Mesendoderm (in vitro differentiated cells): ENCODE measurements at regions not wholly inside any gene's neighbourhood (a gene's known extent, or its start where the extent isn't known, plus 50 kb on each side); places are given as distances from the start of the nearest gene placed in this dataset.

Experiments
- DNase-seq: peaks from one replicate; pipeline ENCODE4 v3.0.0; 2013
- H2AK5ac ChIP-seq: 2 replicates; pipeline ENCODE4 v1.6.1; 2013; ENCODE audit warnings: low read length, inconsistent platforms
- H2BK120ac ChIP-seq: 2 replicates; pipeline ENCODE4 v1.6.1; 2013; ENCODE audit warnings: low read depth, mild to moderate bottlenecking, low read length, moderate library complexity, mixed read lengths
- H2BK15ac ChIP-seq: replicated peaks from 2 replicates; pipeline ENCODE4 v1.6.1; 2013; ENCODE audit warnings: low read depth, mild to moderate bottlenecking, moderate library complexity
- H2BK5ac ChIP-seq: 2 replicates; pipeline ENCODE4 v1.6.1; 2013; ENCODE audit warnings: low read length, inconsistent platforms
- H3K18ac ChIP-seq: 2 replicates; pipeline ENCODE4 v1.6.1; 2013; ENCODE audit warnings: mild to moderate bottlenecking, low read length, mixed read lengths
- H3K23ac ChIP-seq: one replicate; pipeline ENCODE4 v1.6.1; 2013; ENCODE audit warnings: low read length
- H3K27ac ChIP-seq: 2 replicates; pipeline ENCODE4 v1.5.1; 2013; ENCODE audit warnings: low read depth, mild to moderate bottlenecking, inconsistent platforms, low read length, moderate library complexity
- H3K27me3 ChIP-seq: 2 replicates; pipeline ENCODE4 v1.6.1; 2013; ENCODE audit warnings: low read length, control low read depth, mild to moderate bottlenecking, inconsistent platforms; ENCODE audit not compliant: insufficient read depth, poor library complexity
- H3K36me3 ChIP-seq: 2 replicates; pipeline ENCODE4 v1.6.1; 2013; ENCODE audit warnings: low read length, inconsistent platforms; ENCODE audit not compliant: control insufficient read depth, insufficient read depth
- H3K4ac ChIP-seq: one replicate; pipeline ENCODE4 v1.6.1; 2013; ENCODE audit warnings: low read depth, mild to moderate bottlenecking, low read length, moderate library complexity
- H3K4me1 ChIP-seq: 2 replicates; pipeline ENCODE4 v1.6.1; 2013; ENCODE audit warnings: low read depth, low read length, inconsistent platforms; ENCODE audit not compliant: control insufficient read depth
- H3K4me2 ChIP-seq: 2 replicates; pipeline ENCODE4 v1.6.1; 2013; ENCODE audit warnings: low read length
- H3K4me3 ChIP-seq: 2 replicates; pipeline ENCODE4 v1.5.1; 2013; ENCODE audit warnings: mild to moderate bottlenecking, low read length
- H3K56ac ChIP-seq: one replicate; pipeline ENCODE4 v1.6.1; 2013; ENCODE audit warnings: low read length
- H3K79me1 ChIP-seq: 2 replicates; pipeline ENCODE4 v1.6.1; 2013; ENCODE audit warnings: low read length, inconsistent platforms
- H3K79me2 ChIP-seq: 2 replicates; pipeline ENCODE4 v1.6.1; 2013; ENCODE audit warnings: mild to moderate bottlenecking, low read length; ENCODE audit not compliant: control insufficient read depth, insufficient read depth
- H3K9ac ChIP-seq: 2 replicates; pipeline ENCODE4 v1.6.1; 2013; ENCODE audit warnings: low read length, inconsistent platforms
- H4K5ac ChIP-seq: one replicate; pipeline ENCODE4 v1.6.1; 2013; ENCODE audit warnings: low read length
- H4K8ac ChIP-seq: one replicate; pipeline ENCODE4 v1.6.1; 2013; ENCODE audit warnings: low read depth, mild to moderate bottlenecking, control low read depth, low read length, moderate library complexity
- WGBS: extraction: QIAGEN DNeasy Blood & Tissue Kit; methylation state at CpG from one replicate; pipeline ENCODE4 v1.1.7; 2013; ENCODE audit warnings: low lambda C conversion rate, missing lambda C conversion rate; ENCODE audit not compliant: insufficient coverage; ENCODE audit errors: extremely low coverage; 5-methylcytosine and 5-hydroxymethylcytosine counted together

DNA sequence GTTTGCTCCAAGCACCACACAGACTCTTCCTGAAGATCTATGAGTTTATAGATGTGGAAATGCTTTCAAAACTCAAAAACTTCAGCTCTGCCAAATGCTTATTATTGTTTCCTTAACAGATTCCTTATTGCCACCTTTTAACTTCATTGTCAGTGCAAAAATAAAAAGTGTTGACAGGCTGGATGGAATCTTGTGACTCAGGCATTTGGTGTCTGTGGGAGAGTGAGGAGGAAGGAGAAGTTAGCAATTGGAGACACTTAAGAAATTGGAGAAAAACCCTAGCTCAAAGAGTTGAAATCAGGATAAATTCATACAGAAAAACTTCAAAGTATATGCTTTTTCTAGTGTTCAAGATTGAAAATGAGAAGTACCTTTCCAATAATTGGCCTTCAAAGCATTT, 140.6 kb upstream of the PUM3 start:
- H3K23ac ChIP-seq: no peak overlapping the region
- no peak overlapping the region for H3K4ac ChIP-seq
- no peak overlapping the region for H2AK5ac ChIP-seq
- no peak overlapping the region for H4K8ac ChIP-seq
- no peaks in the 10 kb centered on the region for H3K79me2 ChIP-seq
- no peak overlapping the region for H3K56ac ChIP-seq
- H3K4me2 ChIP-seq: no peak overlapping the region
- no peaks in the 10 kb centered on the region for H3K27me3 ChIP-seq
- no peak overlapping the region for H2BK15ac ChIP-seq
- no peaks in the 10 kb centered on the region for H3K79me1 ChIP-seq
- H3K9ac ChIP-seq: no peak overlapping the region
- no peak overlapping the region for H3K27ac ChIP-seq
- H3K4me1 ChIP-seq: no peaks in the 10 kb centered on the region
- no peak overlapping the region for H2BK120ac ChIP-seq
- no peak overlapping the region for H3K4me3 ChIP-seq
- H4K5ac ChIP-seq: no peak overlapping the region
- H3K18ac ChIP-seq: no peak overlapping the region
- no peaks in the 10 kb centered on the region for H3K36me3 ChIP-seq
- H2BK5ac ChIP-seq: no peak overlapping the region
- DNase-seq: no peak

- Histone ChIP-seq H2BK120ac (no peak overlapping the region), H4K5ac (no peak overlapping the region), H3K79me2 (no peaks in the 10 kb centered on the region), H3K56ac (no peak overlapping the region), H3K36me3 (no peaks in the 10 kb centered on the region), H3K9ac (no peak overlapping the region), H3K79me1 (no peaks in the 10 kb centered on the region), H3K4me3 (no peak overlapping the region), H4K8ac (no peak overlapping the region), H2BK15ac (no peak overlapping the region), H3K18ac (no peak overlapping the region), H3K23ac (no peak overlapping the region), H2BK5ac (no peak overlapping the region), H3K4me2 (no peak overlapping the region), H3K4ac (no peak overlapping the region), H3K4me1 (no peaks in the 10 kb centered on the region), H3K27me3 (no peaks in the 10 kb centered on the region), H2AK5ac (no peak overlapping the region), H3K27ac (no peak overlapping the region)
- DNase-seq: no peak
- WGBS: no CpG with 5 or more reads among the region's 8 CpGs
Measured at GRCh38 chr9:2979957-2980610, 136.2 kb upstream of the PUM3 start.

DNA sequence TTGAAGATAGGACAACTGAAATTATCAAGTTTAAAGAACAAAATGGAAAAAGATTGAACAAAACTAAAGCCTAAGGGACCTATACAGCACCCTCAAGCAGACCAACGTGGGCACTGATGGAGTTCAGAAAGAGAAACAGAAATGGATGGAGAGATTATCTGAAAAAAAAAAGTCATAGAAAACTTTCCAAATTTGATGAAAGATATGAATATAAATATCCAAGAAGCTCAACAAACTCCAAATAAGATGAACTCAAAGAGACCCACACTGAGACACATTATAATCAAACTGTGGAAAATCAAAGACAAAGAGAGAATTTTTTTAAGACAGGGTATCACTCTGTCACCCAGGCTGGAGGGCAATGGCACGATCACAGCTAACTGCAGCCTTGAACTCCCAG, 128.6 kb upstream of the PUM3 start:
- no peak overlapping the region for H2BK5ac ChIP-seq
- no peaks in the 10 kb centered on the region for H3K4me1 ChIP-seq
- H2BK120ac ChIP-seq: no peak overlapping the region
- no peak overlapping the region for H3K4me3 ChIP-seq
- no peak for DNase-seq
- H3K36me3 ChIP-seq: no peaks in the 10 kb centered on the region
- no peak overlapping the region for H2BK15ac ChIP-seq
- no peaks in the 10 kb centered on the region for H3K27me3 ChIP-seq
- H3K23ac ChIP-seq: no peak overlapping the region
- H4K5ac ChIP-seq: no peak overlapping the region
- WGBS: no CpG with 5 or more reads among the region's 2 CpGs
- H3K4ac ChIP-seq: no peak overlapping the region
- no peaks in the 10 kb centered on the region for H3K79me1 ChIP-seq
- no peak overlapping the region for H3K27ac ChIP-seq
- H4K8ac ChIP-seq: no peak overlapping the region
- H3K56ac ChIP-seq: no peak overlapping the region
- no peak overlapping the region for H2AK5ac ChIP-seq
- no peak overlapping the region for H3K18ac ChIP-seq
- H3K79me2 ChIP-seq: no peaks in the 10 kb centered on the region
- no peak overlapping the region for H3K9ac ChIP-seq
- H3K4me2 ChIP-seq: no peak overlapping the region

- H3K79me2 ChIP-seq: no peaks in the 10 kb centered on the region
- no peak overlapping the region for H3K18ac ChIP-seq
- H4K5ac ChIP-seq: no peak overlapping the region
- no peak overlapping the region for H2BK120ac ChIP-seq
- H3K27ac ChIP-seq: no peak overlapping the region
- H2BK15ac ChIP-seq: no peak overlapping the region
- H3K4ac ChIP-seq: no peak overlapping the region
- no peaks in the 10 kb centered on the region for H3K36me3 ChIP-seq
- no peak overlapping the region for H2AK5ac ChIP-seq
- H3K56ac ChIP-seq: no peak overlapping the region
- no peak for DNase-seq
- no peak overlapping the region for H2BK5ac ChIP-seq
- no peaks in the 10 kb centered on the region for H3K79me1 ChIP-seq
- no peak overlapping the region for H3K23ac ChIP-seq
- H4K8ac ChIP-seq: no peak overlapping the region
- no peak overlapping the region for H3K4me3 ChIP-seq
- H3K4me1 ChIP-seq: no peaks in the 10 kb centered on the region
- no peak overlapping the region for H3K9ac ChIP-seq
- H3K27me3 ChIP-seq: no peaks in the 10 kb centered on the region
- H3K4me2 ChIP-seq: no peak overlapping the region
Measured at GRCh38 chr9:2970864-2971263, 127.0 kb upstream of the PUM3 start.

GRCh38 chr9:2967766-2968165, 123.9 kb upstream of the PUM3 start:
- Histone ChIP-seq H3K18ac (no peak overlapping the region), H3K23ac (no peak overlapping the region), H3K4me2 (no peak overlapping the region), H3K9ac (no peak overlapping the region), H3K4me1 (no peaks in the 10 kb centered on the region), H3K27me3 (no peaks in the 10 kb centered on the region), H4K5ac (no peak overlapping the region), H3K79me2 (no peaks in the 10 kb centered on the region), H3K27ac (no peak overlapping the region), H3K56ac (no peak overlapping the region), H2BK5ac (no peak overlapping the region), H2AK5ac (no peak overlapping the region), H3K79me1 (no peaks in the 10 kb centered on the region), H3K36me3 (no peaks in the 10 kb centered on the region), H2BK120ac (no peak overlapping the region), H4K8ac (no peak overlapping the region), H2BK15ac (no peak overlapping the region), H3K4ac (no peak overlapping the region), H3K4me3 (no peak overlapping the region)
- DNase-seq: no peak

DNA sequence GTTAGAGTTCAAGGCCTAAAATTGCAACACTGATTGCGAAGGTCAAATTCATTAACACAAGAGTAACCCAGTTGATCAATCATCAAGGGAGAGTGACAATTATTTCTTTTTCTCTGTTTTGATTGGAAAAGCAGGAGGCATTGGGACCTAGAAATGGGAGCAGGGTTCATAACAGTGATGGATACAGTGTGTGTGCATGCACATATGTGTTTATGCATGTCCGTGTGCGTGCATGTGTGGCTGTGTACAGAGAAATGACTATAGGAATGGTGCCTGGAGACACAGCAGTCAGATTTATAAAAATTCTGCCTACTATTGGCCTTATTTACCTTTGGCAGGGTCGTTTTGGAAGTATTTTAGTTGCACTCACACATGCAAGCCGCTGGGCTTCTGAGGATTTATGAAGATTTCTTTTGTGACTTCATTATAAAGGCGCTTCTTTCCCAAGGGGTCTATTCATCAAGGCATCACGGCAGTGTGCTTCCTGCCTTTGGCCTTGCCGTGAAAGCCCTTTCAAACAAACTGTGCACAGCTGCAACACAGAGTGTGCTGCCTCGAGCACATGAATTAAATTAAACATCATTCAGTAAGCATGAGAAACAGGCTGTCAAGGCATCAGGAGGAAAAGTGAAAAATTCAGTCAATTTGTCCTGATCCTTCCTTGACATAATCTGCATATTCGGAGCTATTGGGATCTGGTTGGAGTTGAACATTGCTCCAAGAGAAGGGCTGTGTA, 122.8 kb upstream of the PUM3 start:
- no peak overlapping the region for H4K8ac ChIP-seq
- no peak overlapping the region for H2BK5ac ChIP-seq
- H3K9ac ChIP-seq: no peak overlapping the region
- no peaks in the 10 kb centered on the region for H3K4me1 ChIP-seq
- H3K18ac ChIP-seq: no peak overlapping the region
- no peak for DNase-seq
- no CpG with 5 or more reads among the region's 10 CpGs for whole genome bisulfite sequencing
- no peaks in the 10 kb centered on the region for H3K36me3 ChIP-seq
- no peaks in the 10 kb centered on the region for H3K27me3 ChIP-seq
- no peak overlapping the region for H3K23ac ChIP-seq
- no peak overlapping the region for H2AK5ac ChIP-seq
- H3K4me2 ChIP-seq: no peak overlapping the region
- no peak overlapping the region for H4K5ac ChIP-seq
- no peaks in the 10 kb centered on the region for H3K79me2 ChIP-seq
- H3K56ac ChIP-seq: no peak overlapping the region
- H2BK15ac ChIP-seq: no peak overlapping the region
- no peak overlapping the region for H2BK120ac ChIP-seq
- no peak overlapping the region for H3K4me3 ChIP-seq
- no peak overlapping the region for H3K4ac ChIP-seq
- no peak overlapping the region for H3K27ac ChIP-seq
- H3K79me1 ChIP-seq: no peaks in the 10 kb centered on the region
